Spleen (tissue), 11 donors: ENCODE measurements at regions not wholly inside any gene's neighbourhood (a gene's known extent, or its start where the extent isn't known, plus 50 kb on each side); places are given as distances from the start of the nearest gene placed in this dataset.

ENCODE experiments used
- DNase-seq: peaks from one replicate; pipeline ENCODE4 v3.0.0-alpha.2; 2020
- H3K27ac ChIP-seq, 8 donors: fragments of 200-600 bp; sonication (generic) in 7 of 8; 1 replicate in 4 of 8; 2 replicates in 4 of 8; pipeline versions ENCODE4 v1.5.0 to v1.8.0; 2016 to 2021; ENCODE audit warnings: inconsistent platforms in 4 of 8, mild to moderate bottlenecking in 4 of 8, moderate library complexity in 1 of 8
- H3K27me3 ChIP-seq, 7 donors: fragments of 200-600 bp; sonication (generic) in 6 of 7; replicated peaks in 1 of 7; 1 replicate in 4 of 7; 2 replicates in 3 of 7; pipeline versions ENCODE4 v1.5.0 to v1.8.0; 2016 to 2021; ENCODE audit warnings: inconsistent platforms in 3 of 7, mild to moderate bottlenecking in 1 of 7
- H3K36me3 ChIP-seq, 6 donors: fragments of 200-600 bp; sonication (generic) in 5 of 6; 1 replicate in 4 of 6; 2 replicates in 2 of 6; pipeline versions ENCODE4 v1.5.0 to v1.8.0; 2016 to 2021; ENCODE audit warnings: inconsistent platforms in 2 of 6
- H3K4me1 ChIP-seq, 6 donors: fragments of 200-600 bp; sonication (generic) in 5 of 6; 1 replicate in 3 of 6; 2 replicates in 3 of 6; pipeline versions ENCODE4 v1.5.0 to v1.8.0; 2016 to 2021; ENCODE audit warnings: inconsistent platforms in 3 of 6
- H3K4me3 ChIP-seq, 8 donors: fragments of 200-600 bp; sonication (generic) in 7 of 8; 1 replicate in 4 of 8; 2 replicates in 4 of 8; pipeline versions ENCODE4 v1.5.0 to v1.8.0; 2016 to 2021; ENCODE audit warnings: inconsistent platforms in 4 of 8, mild to moderate bottlenecking in 4 of 8, moderate library complexity in 2 of 8
- H3K9me3 ChIP-seq, 8 donors: fragments of 200-600 bp; sonication (generic) in 7 of 8; 1 replicate in 4 of 8; 2 replicates in 4 of 8; pipeline versions ENCODE4 v1.5.0 to v1.8.0; 2016 to 2021; ENCODE audit warnings: inconsistent platforms in 4 of 8
- CTCF ChIP-seq, 11 experiments: fragments of 200-600 bp in 7 of 11; fragments of 450-650 bp in 4 of 11; sonication (generic) in 4 of 11; IDR thresholded peaks in 8 of 11; conservative IDR thresholded peaks in 3 of 11; 1 replicate in 7 of 11; 2 replicates in 4 of 11; pipeline versions ENCODE4 v1.4.0 to v1.8.0; 2016 to 2021; ENCODE audit warnings: antibody characterized with exemption in 11 of 11, inconsistent platforms in 4 of 11, mild to moderate bottlenecking in 1 of 11
- POLR2A ChIP-seq, 3 donors: fragments of 450-650 bp; IDR thresholded peaks; one replicate each; pipeline ENCODE4 v1.5.1; 2017; ENCODE audit warnings: antibody characterized with exemption in 3 of 3, mild to moderate bottlenecking in 1 of 3
- POLR2AphosphoS5 ChIP-seq, 3 donors: sonication (generic); formaldehyde crosslinking; IDR thresholded peaks; one replicate each; pipeline ENCODE4 v1.5.1; 2017; ENCODE audit warnings: antibody characterized with exemption in 3 of 3
- WGBS, 5 donors: extraction: QIAGEN DNeasy Blood & Tissue Kit in 3 of 5; methylation state at CpG; one replicate each; pipeline versions ENCODE4 v1.1.5 to v1.1.7; 2013 to 2018; 5-methylcytosine and 5-hydroxymethylcytosine counted together
- intact Hi-C: fragments of 100-400 bp; cut with DNase I; formaldehyde crosslinking; loops from one replicate; pipeline ENCODE4 v1.15.0; 2023; ENCODE audit warnings: low total_unique reads
- donor health status: healthy with polysubstance abuse.
- donor health status: DM: no; HTN: no; CAD: no; lungs with moderate emphysema.
- donor health status: DM: no; HTN: no; CAD: no.
- donor health status: Bipolar disorder and iron deficiency.
- donor health status: healthy.
- donor health status: DM: no; HTN: no; CAD: no.
- donor health status: DM: yes; HTN: yes; CAD: no.

- intact Hi-C loops = no loop called here
- H3K4me3 ChIP-seq = no peak overlapping the region
- WGBS, 5 donors = 68 to 95% (median 84%) methylated on average over 3 of the region's 3 CpGs
Measured at GRCh38 chr3:16081661-16082060, 92.8 kb upstream of the GALNT15 start.

DNA sequence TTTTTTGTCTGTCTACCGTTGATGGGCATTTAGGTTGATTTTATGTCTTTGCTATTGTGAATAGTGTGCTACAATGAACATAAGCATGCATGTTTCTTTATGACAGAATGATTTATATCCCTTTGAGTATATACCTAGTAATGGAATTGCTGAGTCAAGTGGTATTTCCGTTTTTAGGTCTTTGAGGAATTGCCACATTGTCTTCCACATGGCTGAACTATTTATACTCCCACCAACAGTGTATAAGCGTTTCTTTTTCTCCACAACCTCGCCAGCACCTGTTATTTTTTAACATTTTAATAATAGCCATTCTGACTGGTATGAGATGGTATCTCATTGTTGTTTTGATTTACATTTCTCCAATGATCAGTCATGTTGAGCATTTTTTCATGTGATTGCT lies 89.6 kb upstream of the GALNT15 start:
- H3K4me1 ChIP-seq = no peaks in the 10 kb centered on the region
- TF ChIP-seq CTCF (IDR thresholded peaks at IDR 0.05 in 8 of 11, conservative IDR thresholded peaks at IDR 0.05 in 3 of 11) = no peak
- TF ChIP-seq POLR2AphosphoS5 (IDR thresholded peaks at IDR 0.05) = no peak
- TF ChIP-seq POLR2A (IDR thresholded peaks at IDR 0.05) = no peak
- peaks cover 0 to 6% (median 0%) of the 10 kb centered on the region in 7 donors for H3K27me3 ChIP-seq
- H3K4me3 ChIP-seq = no peak overlapping the region
- intact Hi-C loops = no loop called here
- no peak for DNase-seq
- H3K9me3 ChIP-seq = peaks cover 5 to 33% (median 28%) of the 10 kb centered on the region in 8 donors
- H3K27ac ChIP-seq = no peak overlapping the region
- WGBS, 5 donors = 24 to 27% (median 26%) methylated on average over 4 of the region's 4 CpGs
- H3K36me3 ChIP-seq = no peaks in the 10 kb centered on the region

More at GRCh38 chr3:16081661-16082060, 92.8 kb upstream of the GALNT15 start:
- Histone ChIP-seq H3K36me3 (no peaks in the 10 kb centered on the region), H3K4me1 (no peaks in the 10 kb centered on the region), H3K27me3 (no peaks in the 10 kb centered on the region), H3K27ac (no peak overlapping the region), H3K9me3 (peaks cover 5 to 45% (median 31%) of the 10 kb centered on the region in 8 donors)
- DNase-seq = no peak
- TF ChIP-seq POLR2AphosphoS5 (IDR thresholded peaks at IDR 0.05) = no peak
- no peak for TF ChIP-seq CTCF (IDR thresholded peaks at IDR 0.05 in 8 of 11, conservative IDR thresholded peaks at IDR 0.05 in 3 of 11)
- no peak for TF ChIP-seq POLR2A (IDR thresholded peaks at IDR 0.05)

- no peak overlapping the region for H3K4me3 ChIP-seq
- H3K9me3 ChIP-seq = peaks cover 5 to 32% (median 25%) of the 10 kb centered on the region in 8 donors
- TF ChIP-seq POLR2A (IDR thresholded peaks at IDR 0.05) = no peak
- no peak for TF ChIP-seq POLR2AphosphoS5 (IDR thresholded peaks at IDR 0.05)
- no peak for TF ChIP-seq CTCF (IDR thresholded peaks at IDR 0.05 in 8 of 11, conservative IDR thresholded peaks at IDR 0.05 in 3 of 11)
- intact Hi-C loops = no loop called here
- DNase-seq = no peak
- H3K27ac ChIP-seq = no peak overlapping the region
- H3K36me3 ChIP-seq = no peaks in the 10 kb centered on the region
- WGBS, 5 donors = 55 to 74% (median 62%) methylated on average over 4 of the region's 4 CpGs
- H3K4me1 ChIP-seq = no peaks in the 10 kb centered on the region
- H3K27me3 ChIP-seq = peaks cover 0 to 6% (median 0%) of the 10 kb centered on the region in 7 donors
Measured at GRCh38 chr3:16085410-16085809, 89.1 kb upstream of the GALNT15 start.

DNA sequence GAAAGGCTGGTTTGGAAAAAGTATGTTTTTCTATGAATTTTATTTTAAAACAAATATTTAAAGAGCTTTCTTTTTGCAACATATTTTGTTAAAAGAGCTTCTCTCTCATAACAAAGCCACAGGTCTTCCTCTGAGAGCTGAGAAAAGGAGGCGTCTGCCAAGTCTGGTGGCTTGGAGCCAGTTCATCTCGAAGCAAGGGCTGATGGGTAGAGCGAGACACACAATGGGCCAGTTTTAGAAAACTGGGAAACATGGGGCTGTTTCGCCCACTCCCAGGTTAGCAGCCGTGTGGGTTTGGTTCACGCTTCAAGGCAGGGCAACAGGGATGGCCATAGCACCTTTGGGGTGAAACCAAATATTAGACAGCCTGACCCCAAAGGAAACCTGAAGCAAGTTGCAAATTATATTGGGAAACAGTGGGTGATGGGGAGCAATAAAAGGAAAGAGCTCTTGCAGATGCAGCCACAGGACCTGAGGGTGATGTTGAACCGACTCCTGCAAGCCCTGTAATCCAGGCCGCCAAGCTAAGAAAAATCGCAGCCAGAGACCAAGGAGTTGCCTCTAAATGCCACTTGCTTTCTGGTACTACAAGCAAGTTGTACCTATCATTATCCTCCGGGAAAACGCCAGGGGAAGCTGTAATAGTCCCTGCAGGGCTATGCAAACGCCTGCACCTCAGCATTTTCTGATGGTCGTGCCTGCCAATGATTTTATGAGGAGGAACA lies 88.4 kb upstream of the GALNT15 start:
- WGBS, 5 donors = 74 to 86% (median 76%) methylated on average over 13 of the region's 13 CpGs
- intact Hi-C loops = no loop called here
- Histone ChIP-seq H3K27ac (no peak overlapping the region), H3K9me3 (peaks cover 5 to 25% (median 18%) of the 10 kb centered on the region in 8 donors), H3K36me3 (no peaks in the 10 kb centered on the region), H3K27me3 (peaks cover 0 to 6% (median 0%) of the 10 kb centered on the region in 7 donors), H3K4me1 (no peaks in the 10 kb centered on the region), H3K4me3 (no peak overlapping the region)
- DNase-seq = no peak
- TF ChIP-seq POLR2A (IDR thresholded peaks at IDR 0.05) (no peak), POLR2AphosphoS5 (IDR thresholded peaks at IDR 0.05) (no peak), CTCF (IDR thresholded peaks at IDR 0.05 in 8 of 11, conservative IDR thresholded peaks at IDR 0.05 in 3 of 11) (no peak)
